Mesenchymal stem cell (in vitro differentiated cells and primary cell): ENCODE measurements at regions not wholly inside any gene's neighbourhood (a gene's known extent, or its start where the extent isn't known, plus 50 kb on each side); places are given as distances from the start of the nearest gene placed in this dataset.

ENCODE experiments used
- DNase-seq: peaks from one replicate; pipeline ENCODE4 v3.0.0-alpha.2; 2013
- H2AFZ ChIP-seq: one replicate; pipeline ENCODE4 v1.6.1; 2013; ENCODE audit warnings: low read depth, mild to moderate bottlenecking, control low read depth, inconsistent platforms, low read length, moderate library complexity
- H2AK5ac ChIP-seq: 2 replicates; pipeline ENCODE4 v1.6.1; 2013; ENCODE audit warnings: low read length, moderate library complexity, mild to moderate bottlenecking, inconsistent platforms; ENCODE audit not compliant: severe bottlenecking
- H2BK120ac ChIP-seq: one replicate; pipeline ENCODE4 v1.6.1; 2013; ENCODE audit warnings: low read depth, mild to moderate bottlenecking, inconsistent platforms, low read length, moderate library complexity
- H2BK12ac ChIP-seq, 2 experiments: one replicate each; pipeline ENCODE4 v1.6.1; 2013; ENCODE audit warnings: inconsistent platforms in 2 of 2, low read length in 2 of 2, mild to moderate bottlenecking in 2 of 2, moderate library complexity in 2 of 2, control low read depth in 1 of 2
- H2BK15ac ChIP-seq: one replicate; pipeline ENCODE4 v1.6.1; 2013; ENCODE audit warnings: mild to moderate bottlenecking, low read depth, inconsistent platforms; ENCODE audit not compliant: poor library complexity, severe bottlenecking
- H2BK5ac ChIP-seq: 2 replicates; pipeline ENCODE4 v1.6.1; 2013; ENCODE audit warnings: low read depth, mild to moderate bottlenecking, low read length, control low read depth, inconsistent platforms; ENCODE audit not compliant: poor library complexity, severe bottlenecking
- H3K14ac ChIP-seq, 2 experiments: one replicate each; pipeline ENCODE4 v1.6.1; 2013; ENCODE audit warnings: inconsistent platforms in 2 of 2, low read length in 2 of 2, control low read depth in 1 of 2, mild to moderate bottlenecking in 1 of 2, moderate library complexity in 1 of 2
- H3K18ac ChIP-seq, 2 experiments: one replicate each; pipeline ENCODE4 v1.6.1; 2013; ENCODE audit warnings: inconsistent platforms in 2 of 2, low read length in 2 of 2, control low read depth in 1 of 2, low read depth in 1 of 2, mild to moderate bottlenecking in 1 of 2
- H3K23ac ChIP-seq, 2 experiments: one replicate each; pipeline ENCODE4 v1.6.1; 2013; ENCODE audit warnings: inconsistent platforms in 2 of 2, low read length in 2 of 2, mild to moderate bottlenecking in 2 of 2, moderate library complexity in 2 of 2, control low read depth in 1 of 2
- H3K27ac ChIP-seq: 2 replicates; pipeline ENCODE4 v1.5.1; 2013; ENCODE audit warnings: mild to moderate bottlenecking, moderate library complexity, low read length, control low read depth, inconsistent platforms; ENCODE audit not compliant: poor library complexity, severe bottlenecking
- H3K27me3 ChIP-seq, 2 experiments: 2 replicates each; pipeline versions ENCODE4 v1.6.1 to v1.7.0; 2013; ENCODE audit warnings: low read length in 2 of 2, mild to moderate bottlenecking in 2 of 2, moderate library complexity in 2 of 2, control low read depth in 1 of 2, inconsistent platforms in 1 of 2; ENCODE audit not compliant: control insufficient read depth in 1 of 2, insufficient read depth in 1 of 2
- H3K36me3 ChIP-seq, 2 experiments: 2 replicates each; pipeline versions ENCODE4 v1.6.1 to v1.7.0; 2013; ENCODE audit warnings: low read length in 2 of 2, control low read depth in 1 of 2, inconsistent platforms in 1 of 2, low read depth in 1 of 2, mild to moderate bottlenecking in 1 of 2; ENCODE audit not compliant: insufficient read depth in 2 of 2, control insufficient read depth in 1 of 2
- H3K4ac ChIP-seq, 2 experiments: one replicate each; pipeline ENCODE4 v1.6.1; 2013; ENCODE audit warnings: inconsistent platforms in 2 of 2, low read length in 2 of 2, mild to moderate bottlenecking in 2 of 2, moderate library complexity in 2 of 2, control low read depth in 1 of 2, low read depth in 1 of 2
- H3K4me1 ChIP-seq: 2 replicates; pipeline ENCODE4 v1.6.1; 2013; ENCODE audit warnings: low read depth, low read length, control low read depth; ENCODE audit not compliant: control insufficient read depth, insufficient read depth
- H3K4me2 ChIP-seq: 2 replicates; pipeline ENCODE4 v1.6.1; 2013; ENCODE audit warnings: low read length, mild to moderate bottlenecking, inconsistent platforms; ENCODE audit not compliant: poor library complexity, severe bottlenecking
- H3K4me3 ChIP-seq, 2 experiments: 2 replicates each; pipeline versions ENCODE4 v1.5.1 to v1.7.0; 2013; ENCODE audit warnings: low read length in 2 of 2, mild to moderate bottlenecking in 2 of 2, control low read depth in 1 of 2, low read depth in 1 of 2; ENCODE audit not compliant: insufficient read depth in 1 of 2
- H3K79me1 ChIP-seq: replicated peaks from 2 replicates; pipeline ENCODE4 v1.6.1; 2013; ENCODE audit warnings: mild to moderate bottlenecking, control low read depth, low read length, inconsistent platforms; ENCODE audit not compliant: poor library complexity, severe bottlenecking
- H3K9ac ChIP-seq: 2 replicates; pipeline ENCODE4 v1.7.0; 2013; ENCODE audit warnings: mild to moderate bottlenecking, low read length, moderate library complexity
- H3K9me3 ChIP-seq: 2 replicates; pipeline ENCODE4 v1.7.0; 2013; ENCODE audit warnings: mild to moderate bottlenecking, low read length; ENCODE audit not compliant: control insufficient read depth
- H4K8ac ChIP-seq: one replicate; pipeline ENCODE4 v1.6.1; 2013; ENCODE audit warnings: inconsistent platforms, mild to moderate bottlenecking, low read length, moderate library complexity
- H4K91ac ChIP-seq: one replicate; pipeline ENCODE4 v1.6.1; 2013; ENCODE audit warnings: mild to moderate bottlenecking, low read length, inconsistent platforms
- WGBS: methylation state at CpG from one replicate; pipeline ENCODE4 v1.1.7; 2013; ENCODE audit warnings: mixed read lengths; 5-methylcytosine and 5-hydroxymethylcytosine counted together

GRCh38 chr7:35565927-35566326 is 129.0 kb downstream of the HERPUD2 start:
- Histone ChIP-seq H2BK120ac (no peak overlapping the region), H3K27me3 (peaks cover 4 to 11% of the 10 kb centered on the region in 2 experiments), H3K36me3 (no peaks in the 10 kb centered on the region), H2AFZ (no peak overlapping the region), H2BK15ac (no peak overlapping the region), H3K4me2 (no peak overlapping the region), H3K4me1 (no peaks in the 10 kb centered on the region), H3K79me1 (no peaks in the 10 kb centered on the region), H3K27ac (no peak overlapping the region), H3K9ac (no peak overlapping the region), H3K9me3 (peaks cover 6% of the 10 kb centered on the region), H4K91ac (no peak overlapping the region), H4K8ac (no peak overlapping the region), H2AK5ac (no peak overlapping the region), H3K23ac (no peak overlapping the region), H3K18ac (no peak overlapping the region), H3K4me3 (no peak overlapping the region), H3K4ac (no peak overlapping the region), H2BK12ac (no peak overlapping the region), H3K14ac (no peak overlapping the region), H2BK5ac (no peak overlapping the region)
- no peak for DNase-seq
- 60% methylated on average over 3 of the region's 3 CpGs for WGBS

GRCh38 chr7:35558841-35559240 is 136.1 kb downstream of the HERPUD2 start:
- no peak overlapping the region for H2BK120ac ChIP-seq
- H3K4me3 ChIP-seq: no peak overlapping the region
- H2BK15ac ChIP-seq: no peak overlapping the region
- H4K8ac ChIP-seq: no peak overlapping the region
- no peak overlapping the region for H3K4me2 ChIP-seq
- no peak overlapping the region for H4K91ac ChIP-seq
- H3K18ac ChIP-seq: no peak overlapping the region
- no peaks in the 10 kb centered on the region for H3K36me3 ChIP-seq
- H2BK12ac ChIP-seq: no peak overlapping the region
- H3K79me1 ChIP-seq: no peaks in the 10 kb centered on the region
- no peak overlapping the region for H3K9ac ChIP-seq
- H2BK5ac ChIP-seq: no peak overlapping the region
- no peak overlapping the region for H3K23ac ChIP-seq
- no peak overlapping the region for H2AFZ ChIP-seq
- WGBS: 86% methylated on average over 4 of the region's 4 CpGs
- no peak overlapping the region for H2AK5ac ChIP-seq
- H3K14ac ChIP-seq: no peak overlapping the region
- H3K4ac ChIP-seq: no peak overlapping the region
- H3K27me3 ChIP-seq: peaks cover 0 to 4% of the 10 kb centered on the region in 2 experiments
- no peak for DNase-seq
- no peak overlapping the region for H3K27ac ChIP-seq
- H3K9me3 ChIP-seq: peaks cover 6% of the 10 kb centered on the region
- H3K4me1 ChIP-seq: no peaks in the 10 kb centered on the region

- Histone ChIP-seq H2BK12ac (no peak overlapping the region), H3K9me3 (no peaks in the 10 kb centered on the region), H3K79me1 (no peaks in the 10 kb centered on the region), H2BK15ac (no peak overlapping the region), H3K36me3 (no peaks in the 10 kb centered on the region), H3K4me2 (no peak overlapping the region), H3K4me3 (no peak overlapping the region), H3K14ac (no peak overlapping the region), H3K23ac (no peak overlapping the region), H3K9ac (no peak overlapping the region), H3K4me1 (no peaks in the 10 kb centered on the region), H3K18ac (no peak overlapping the region), H2AFZ (no peak overlapping the region), H4K8ac (peak overlapping the region; percentile 27), H3K4ac (no peak overlapping the region), H4K91ac (no peak overlapping the region), H2BK5ac (no peak overlapping the region), H3K27ac (no peak overlapping the region), H2BK120ac (no peak overlapping the region), H3K27me3 (peaks cover 8 to 13% of the 10 kb centered on the region in 2 experiments), H2AK5ac (no peak overlapping the region)
- DNase-seq: no peak
- 86% methylated on average over 7 of the region's 8 CpGs for WGBS
These were observed 138.1 kb downstream of the HERPUD2 start for GRCh38 chr7:35556515-35557471.

- H3K79me1 ChIP-seq: no peaks in the 10 kb centered on the region
- H3K4ac ChIP-seq: no peak overlapping the region
- H4K8ac ChIP-seq: no peak overlapping the region
- no peak overlapping the region for H3K18ac ChIP-seq
- no peaks in the 10 kb centered on the region for H3K4me1 ChIP-seq
- no peak overlapping the region for H4K91ac ChIP-seq
- H3K9me3 ChIP-seq: no peaks in the 10 kb centered on the region
- H3K36me3 ChIP-seq: no peaks in the 10 kb centered on the region
- no peak overlapping the region for H2BK12ac ChIP-seq
- no peak overlapping the region for H2BK15ac ChIP-seq
- no peak overlapping the region for H3K23ac ChIP-seq
- peak; percentile 30 for DNase-seq
- no peak overlapping the region for H3K9ac ChIP-seq
- H2BK5ac ChIP-seq: no peak overlapping the region
- H2BK120ac ChIP-seq: no peak overlapping the region
- no peak overlapping the region for H3K4me2 ChIP-seq
- H2AK5ac ChIP-seq: no peak overlapping the region
- 100% methylated on average over 1 of the region's 4 CpGs for WGBS
- peaks cover 8 to 16% of the 10 kb centered on the region in 2 experiments for H3K27me3 ChIP-seq
- H3K4me3 ChIP-seq: no peak overlapping the region
- H3K27ac ChIP-seq: no peak overlapping the region
- no peak overlapping the region for H2AFZ ChIP-seq
- H3K14ac ChIP-seq: no peak overlapping the region
These were observed 139.0 kb downstream of the HERPUD2 start for GRCh38 chr7:35555934-35556333.
